ENCODE measurements at regions not wholly inside any gene's neighbourhood (a gene's known extent, or its start where the extent isn't known, plus 50 kb on each side); places are given as distances from the start of the nearest gene placed in this dataset.

- TF ChIP-seq, protein P1, sequence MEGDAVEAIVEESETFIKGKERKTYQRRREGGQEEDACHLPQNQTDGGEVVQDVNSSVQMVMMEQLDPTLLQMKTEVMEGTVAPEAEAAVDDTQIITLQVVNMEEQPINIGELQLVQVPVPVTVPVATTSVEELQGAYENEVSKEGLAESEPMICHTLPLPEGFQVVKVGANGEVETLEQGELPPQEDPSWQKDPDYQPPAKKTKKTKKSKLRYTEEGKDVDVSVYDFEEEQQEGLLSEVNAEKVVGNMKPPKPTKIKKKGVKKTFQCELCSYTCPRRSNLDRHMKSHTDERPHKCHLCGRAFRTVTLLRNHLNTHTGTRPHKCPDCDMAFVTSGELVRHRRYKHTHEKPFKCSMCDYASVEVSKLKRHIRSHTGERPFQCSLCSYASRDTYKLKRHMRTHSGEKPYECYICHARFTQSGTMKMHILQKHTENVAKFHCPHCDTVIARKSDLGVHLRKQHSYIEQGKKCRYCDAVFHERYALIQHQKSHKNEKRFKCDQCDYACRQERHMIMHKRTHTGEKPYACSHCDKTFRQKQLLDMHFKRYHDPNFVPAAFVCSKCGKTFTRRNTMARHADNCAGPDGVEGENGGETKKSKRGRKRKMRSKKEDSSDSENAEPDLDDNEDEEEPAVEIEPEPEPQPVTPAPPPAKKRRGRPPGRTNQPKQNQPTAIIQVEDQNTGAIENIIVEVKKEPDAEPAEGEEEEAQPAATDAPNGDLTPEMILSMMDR (IDR thresholded peaks at IDR 0.05; ENCODE audit: extremely low read depth in 1 of 2, insufficient read depth in 1 of 2, low read depth in 1 of 2, low read length in 2 of 2): no peak
- no peak for TF ChIP-seq POLR2A (IDR thresholded peaks at IDR 0.05; ENCODE audit: low read depth, low read length)
- no peak for TF ChIP-seq POLR2AphosphoS5 (IDR thresholded peaks at IDR 0.05; ENCODE audit: insufficient read depth, low read depth, low read length)
- no peak for TF ChIP-seq EZH2 (IDR thresholded peaks at IDR 0.05; ENCODE audit: borderline replicate concordance, low read depth, low read length, severe bottlenecking)
- no peak for TF ChIP-seq JUN (IDR thresholded peaks at IDR 0.05; ENCODE audit: borderline replicate concordance, insufficient read depth, insufficient read length, low read depth)
Observed at GRCh38 chr11:127925475-127925874, 661.9 kb downstream of the ETS1 start.

Measured in endothelial cell of umbilical vein (primary cell).